ENCODE measurements at regions not wholly inside any gene's neighbourhood (a gene's known extent, or its start where the extent isn't known, plus 50 kb on each side); places are given as distances from the start of the nearest gene placed in this dataset.

DNA sequence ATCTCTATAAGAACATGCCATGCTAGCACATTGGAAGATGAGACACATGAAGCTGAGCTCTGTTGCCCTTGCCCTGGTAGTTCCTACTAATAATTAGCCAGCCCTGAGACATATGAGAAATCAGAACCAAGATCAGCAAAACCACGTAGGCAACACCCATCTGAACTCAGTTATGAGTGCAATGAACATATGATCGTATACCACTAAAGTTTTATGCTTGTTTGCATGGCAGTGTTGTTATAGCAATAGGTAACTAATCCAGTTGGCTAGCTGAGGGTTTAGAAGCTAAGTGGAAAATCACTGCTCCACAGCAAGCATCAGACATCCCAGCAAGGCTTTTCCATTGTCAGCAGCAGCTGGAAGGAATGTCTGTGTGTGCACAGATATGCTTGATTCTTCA lies 180.7 kb downstream of the BTBD3 start:
- ChIA-PET CTCF (ENCODE audit: low intra/inter-chr PET ratio) (no interaction called here), POLR2A (no interaction called here)
- no peak overlapping the region for H3K27ac ChIP-seq (ENCODE audit: extremely low read depth, low read depth, low read length)
- in situ Hi-C loops (cut with MboI), result no loop called here
- H3K27me3 ChIP-seq (ENCODE audit: control insufficient read depth in 2 of 2, insufficient read depth in 2 of 2, low read length in 2 of 2), result no peaks in the 10 kb centered on the region
- H3K9me3 ChIP-seq (replicated peaks; ENCODE audit: control insufficient read depth, insufficient read depth, low read depth, low read length), result no peaks in the 10 kb centered on the region
- no peaks in the 10 kb centered on the region for H3K4me1 ChIP-seq (replicated peaks in 1 of 2; ENCODE audit: control insufficient read depth in 2 of 2, insufficient read depth in 2 of 2, low read length in 2 of 2)
- WGBS (ENCODE audit: insufficient coverage, low coverage, missing lambda C conversion rate), result 0% methylated on average over 2 of the region's 2 CpGs
- no peak overlapping the region for H3K4me3 ChIP-seq
- no peaks in the 10 kb centered on the region for H4K20me1 ChIP-seq (replicated peaks; ENCODE audit: control insufficient read depth, insufficient read depth, low read length)
- no peak overlapping the region for H3K9ac ChIP-seq (ENCODE audit: insufficient read depth in 1 of 2, low read depth in 2 of 2, low read length in 2 of 2)
- FAIRE-seq, result no peak
- TF ChIP-seq CREB1 (IDR thresholded peaks at IDR 0.05) (no peak), CREB1 (CRISPR knock-in tag; IDR thresholded peaks at IDR 0.05) (no peak), FOXM1 (IDR thresholded peaks at IDR 0.05; ENCODE audit: low read depth) (no peak), FOXM1 (CRISPR knock-in tag; IDR thresholded peaks at IDR 0.05; ENCODE audit: low read depth) (no peak)
- TF ChIP-seq, protein P1, sequence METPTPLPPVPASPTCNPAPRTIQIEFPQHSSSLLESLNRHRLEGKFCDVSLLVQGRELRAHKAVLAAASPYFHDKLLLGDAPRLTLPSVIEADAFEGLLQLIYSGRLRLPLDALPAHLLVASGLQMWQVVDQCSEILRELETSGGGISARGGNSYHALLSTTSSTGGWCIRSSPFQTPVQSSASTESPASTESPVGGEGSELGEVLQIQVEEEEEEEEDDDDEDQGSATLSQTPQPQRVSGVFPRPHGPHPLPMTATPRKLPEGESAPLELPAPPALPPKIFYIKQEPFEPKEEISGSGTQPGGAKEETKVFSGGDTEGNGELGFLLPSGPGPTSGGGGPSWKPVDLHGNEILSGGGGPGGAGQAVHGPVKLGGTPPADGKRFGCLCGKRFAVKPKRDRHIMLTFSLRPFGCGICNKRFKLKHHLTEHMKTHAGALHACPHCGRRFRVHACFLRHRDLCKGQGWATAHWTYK (CRISPR knock-in tag; IDR thresholded peaks at IDR 0.05), result no peak
- H3K79me2 ChIP-seq (ENCODE audit: control insufficient read depth, insufficient read depth, low read length), result no peaks in the 10 kb centered on the region
- no peak overlapping the region for H3K4me2 ChIP-seq (ENCODE audit: insufficient read depth, low read length)
- no peak for ATAC-seq
- no peak overlapping the region for H2AFZ ChIP-seq (ENCODE audit: low read depth, low read length)
- BruUV-seq (replicated peaks), result no TSS peak
- H3K36me3 ChIP-seq (ENCODE audit: control insufficient read depth, insufficient read depth, low read length), result no peaks in the 10 kb centered on the region
- intact Hi-C loops (cut with micrococcal nuclease), result no loop called here
- H3K9me1 ChIP-seq (ENCODE audit: control insufficient read depth, insufficient read depth, low read length), result no peaks in the 10 kb centered on the region
- DNase-seq (ENCODE audit: extremely low read depth in 1 of 4, low spot score in 3 of 4), result no peak

DNA sequence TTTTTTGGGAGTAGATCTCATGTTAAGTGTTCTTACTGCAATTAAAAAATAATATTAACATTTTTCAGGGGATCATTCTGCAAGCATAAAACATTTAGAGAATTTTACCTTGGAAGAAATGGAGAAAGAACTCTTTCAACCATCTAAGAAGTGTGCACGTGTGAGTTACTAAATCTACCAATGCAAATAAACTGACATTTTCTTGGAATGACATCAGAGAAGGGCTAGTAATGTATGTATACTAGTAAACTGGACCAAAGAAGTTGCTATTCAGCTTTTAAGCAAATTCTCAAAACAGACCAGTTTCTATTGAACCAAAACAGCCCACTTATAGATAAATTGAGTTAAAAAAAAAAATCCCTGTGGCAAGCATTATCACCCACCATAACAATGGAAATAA lies 191.2 kb downstream of the BTBD3 start:
- H3K9me3 ChIP-seq (replicated peaks; ENCODE audit: control insufficient read depth, insufficient read depth, low read depth, low read length), result no peaks in the 10 kb centered on the region
- no TSS peak for BruUV-seq (replicated peaks)
- intact Hi-C loops (cut with micrococcal nuclease) (no loop called here), in situ Hi-C loops (cut with MboI) (no loop called here)
- ChIA-PET CTCF (ENCODE audit: low intra/inter-chr PET ratio) (no interaction called here), POLR2A (no interaction called here)
- FAIRE-seq (no peak), ATAC-seq (no peak), DNase-seq (ENCODE audit: extremely low read depth in 1 of 4, low spot score in 3 of 4) (no peak)
- no peak overlapping the region for H2AFZ ChIP-seq (ENCODE audit: low read depth, low read length)
- no peak overlapping the region for H3K27ac ChIP-seq (ENCODE audit: extremely low read depth, low read depth, low read length)
- H3K4me1 ChIP-seq (replicated peaks in 1 of 2; ENCODE audit: control insufficient read depth in 2 of 2, insufficient read depth in 2 of 2, low read length in 2 of 2), result no peaks in the 10 kb centered on the region
- H3K4me2 ChIP-seq (ENCODE audit: insufficient read depth, low read length), result no peak overlapping the region
- H3K9ac ChIP-seq (ENCODE audit: insufficient read depth in 1 of 2, low read depth in 2 of 2, low read length in 2 of 2), result no peak overlapping the region
- H3K79me2 ChIP-seq (ENCODE audit: control insufficient read depth, insufficient read depth, low read length), result no peaks in the 10 kb centered on the region
- TF ChIP-seq ESRRA (IDR thresholded peaks at IDR 0.05; ENCODE audit: borderline replicate concordance, low read depth) (no peak), IRF2 (CRISPR knock-in tag; IDR thresholded peaks at IDR 0.05) (no peak)
- TF ChIP-seq, protein P2, sequence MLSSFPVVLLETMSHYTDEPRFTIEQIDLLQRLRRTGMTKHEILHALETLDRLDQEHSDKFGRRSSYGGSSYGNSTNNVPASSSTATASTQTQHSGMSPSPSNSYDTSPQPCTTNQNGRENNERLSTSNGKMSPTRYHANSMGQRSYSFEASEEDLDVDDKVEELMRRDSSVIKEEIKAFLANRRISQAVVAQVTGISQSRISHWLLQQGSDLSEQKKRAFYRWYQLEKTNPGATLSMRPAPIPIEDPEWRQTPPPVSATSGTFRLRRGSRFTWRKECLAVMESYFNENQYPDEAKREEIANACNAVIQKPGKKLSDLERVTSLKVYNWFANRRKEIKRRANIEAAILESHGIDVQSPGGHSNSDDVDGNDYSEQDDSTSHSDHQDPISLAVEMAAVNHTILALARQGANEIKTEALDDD (IDR thresholded peaks at IDR 0.05), result no peak
- H4K20me1 ChIP-seq (replicated peaks; ENCODE audit: control insufficient read depth, insufficient read depth, low read length), result no peaks in the 10 kb centered on the region
- no peaks in the 10 kb centered on the region for H3K27me3 ChIP-seq (ENCODE audit: control insufficient read depth in 2 of 2, insufficient read depth in 2 of 2, low read length in 2 of 2)
- no peak overlapping the region for H3K4me3 ChIP-seq
- WGBS (ENCODE audit: insufficient coverage, low coverage, missing lambda C conversion rate), result 0% methylated on average over 1 of the region's 1 CpG
- no peaks in the 10 kb centered on the region for H3K36me3 ChIP-seq (ENCODE audit: control insufficient read depth, insufficient read depth, low read length)
- no peaks in the 10 kb centered on the region for H3K9me1 ChIP-seq (ENCODE audit: control insufficient read depth, insufficient read depth, low read length)
